GM23248 (cell line): ENCODE measurements at regions not wholly inside any gene's neighbourhood (a gene's known extent, or its start where the extent isn't known, plus 50 kb on each side); places are given as distances from the start of the nearest gene placed in this dataset.

Experiments used
- EZH2 ChIP-seq: fragments of 200-600 bp; sonication (generic); IDR thresholded peaks from 2 replicates; pipeline ENCODE4 v1.6.1; 2018; ENCODE audit warnings: antibody characterized with exemption, mild to moderate bottlenecking; ENCODE audit not compliant: insufficient read depth, poor library complexity, severe bottlenecking
- EZH2phosphoT487 ChIP-seq: fragments of 200-600 bp; sonication (generic); IDR thresholded peaks from 2 replicates; pipeline ENCODE4 v1.6.1; 2018; ENCODE audit warnings: antibody characterized with exemption, moderate library complexity, mild to moderate bottlenecking, low read depth; ENCODE audit not compliant: insufficient read depth

GRCh38 chr12:28938581-28939235 lies 210.4 kb upstream of the FAR2 start:
- TF ChIP-seq EZH2 (no peak), EZH2phosphoT487 (no peak)
